Pancreas (tissue), 10 donors: ENCODE measurements at regions not wholly inside any gene's neighbourhood (a gene's known extent, or its start where the extent isn't known, plus 50 kb on each side); places are given as distances from the start of the nearest gene placed in this dataset.

ENCODE experiments used
- ATAC-seq, 4 donors: fragments of 200-7000 bp; cut with Tn5 transposase; one replicate each; pipeline versions ENCODE4 v1.8.0 to v1.9.1; 2020; ENCODE audit warnings: mild to moderate bottlenecking in 4 of 4, moderate library complexity in 4 of 4
- DNase-seq, 6 donors: peaks; one replicate each; pipeline ENCODE4 v3.0.0-alpha.2; 2020
- FAIRE-seq: peaks from 2 replicates; lab custom pipeline; 2012; peaks lifted over from hg19 to GRCh38; lab: Jason Lieb, UNC
- H3K27ac ChIP-seq, 4 donors: fragments of 200-600 bp; sonication (generic); 1 replicate in 3 of 4; 2 replicates in 1 of 4; pipeline versions ENCODE4 v1.5.0 to v1.8.0; 2020
- H3K27me3 ChIP-seq, 4 donors: fragments of 200-600 bp; one replicate each; pipeline ENCODE4 v1.8.0; 2021
- H3K36me3 ChIP-seq, 3 donors: fragments of 200-600 bp; sonication (generic) in 1 of 3; one replicate each; pipeline versions ENCODE4 v1.5.0 to v1.8.0; 2020 to 2021
- H3K4me1 ChIP-seq, 3 donors: fragments of 200-600 bp; one replicate each; pipeline ENCODE4 v1.8.0; 2021
- H3K4me3 ChIP-seq, 4 donors: fragments of 200-600 bp; sonication (generic) in 2 of 4; one replicate each; pipeline versions ENCODE4 v1.5.0 to v1.8.0; 2020 to 2021
- H3K9me3 ChIP-seq, 4 donors: fragments of 200-600 bp; one replicate each; pipeline ENCODE4 v1.8.0; 2021
- WGBS, 2 donors: extraction: QIAGEN DNeasy Blood & Tissue Kit; methylation state at CpG; one replicate each; pipeline ENCODE4 v1.1.7; 2013; 5-methylcytosine and 5-hydroxymethylcytosine counted together
- intact Hi-C, 3 donors: fragments of 100-400 bp; cut with DNase I; formaldehyde crosslinking; loops; one replicate each; pipeline versions ENCODE4 v1.11.1 to v1.14.2; 2022
- TF ChIP-seq, protein P1 (sequence below), 4 donors: fragments of 200-600 bp; sonication (generic) in 3 of 4; IDR thresholded peaks; one replicate each; pipeline versions ENCODE4 v1.5.0 to v1.8.0; 2021; ENCODE audit warnings: antibody characterized with exemption in 4 of 4
- donor health status: healthy with polysubstance abuse.
- donor health status: DM: no; HTN: no; CAD: no; lungs with moderate emphysema.
- donor health status: DM: no; HTN: no; CAD: no.
- donor health status: control.
- donor health status: control.
- donor health status: Bipolar disorder and iron deficiency.
- donor health status: DM: yes; HTN: yes; CAD: no.
- donor health status: DM: no; HTN: no; CAD: no.
- donor health status: DM: no; HTN: no; CAD: no.
- donor health status: DM: yes; HTN: yes; CAD: no.

DNA sequence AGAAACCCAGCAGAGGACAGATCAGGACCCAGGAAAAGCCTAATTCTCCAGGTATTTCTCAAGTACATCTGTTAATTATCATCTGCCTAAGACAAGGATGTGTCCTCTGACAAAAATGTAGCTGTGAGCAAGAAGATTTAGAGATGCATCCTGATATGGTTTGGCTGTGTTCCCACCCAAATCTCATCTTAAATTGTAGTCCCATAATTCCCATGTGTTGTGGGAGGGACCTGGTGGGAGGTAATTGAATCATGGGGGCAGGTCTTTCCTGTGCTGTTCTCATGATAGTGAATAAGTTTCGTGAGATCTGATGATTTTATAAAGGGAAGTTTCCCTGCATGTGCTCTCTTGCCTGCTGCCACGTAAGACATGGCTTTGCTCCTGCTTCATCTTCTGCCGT, 381.8 kb downstream of the BUD13 start:
- Histone ChIP-seq H3K9me3 (no peaks in the 10 kb centered on the region), H3K36me3 (no peaks in the 10 kb centered on the region), H3K27me3 (no peaks in the 10 kb centered on the region), H3K4me3 (no peak overlapping the region), H3K27ac (no peak overlapping the region), H3K4me1 (no peaks in the 10 kb centered on the region)
- DNase-seq: no peak
- TF ChIP-seq, protein P1, sequence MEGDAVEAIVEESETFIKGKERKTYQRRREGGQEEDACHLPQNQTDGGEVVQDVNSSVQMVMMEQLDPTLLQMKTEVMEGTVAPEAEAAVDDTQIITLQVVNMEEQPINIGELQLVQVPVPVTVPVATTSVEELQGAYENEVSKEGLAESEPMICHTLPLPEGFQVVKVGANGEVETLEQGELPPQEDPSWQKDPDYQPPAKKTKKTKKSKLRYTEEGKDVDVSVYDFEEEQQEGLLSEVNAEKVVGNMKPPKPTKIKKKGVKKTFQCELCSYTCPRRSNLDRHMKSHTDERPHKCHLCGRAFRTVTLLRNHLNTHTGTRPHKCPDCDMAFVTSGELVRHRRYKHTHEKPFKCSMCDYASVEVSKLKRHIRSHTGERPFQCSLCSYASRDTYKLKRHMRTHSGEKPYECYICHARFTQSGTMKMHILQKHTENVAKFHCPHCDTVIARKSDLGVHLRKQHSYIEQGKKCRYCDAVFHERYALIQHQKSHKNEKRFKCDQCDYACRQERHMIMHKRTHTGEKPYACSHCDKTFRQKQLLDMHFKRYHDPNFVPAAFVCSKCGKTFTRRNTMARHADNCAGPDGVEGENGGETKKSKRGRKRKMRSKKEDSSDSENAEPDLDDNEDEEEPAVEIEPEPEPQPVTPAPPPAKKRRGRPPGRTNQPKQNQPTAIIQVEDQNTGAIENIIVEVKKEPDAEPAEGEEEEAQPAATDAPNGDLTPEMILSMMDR (IDR thresholded peaks at IDR 0.05): no peak
- intact Hi-C loops: no loop called here
- FAIRE-seq: no peak
- no peak for ATAC-seq
- 44 to 53% methylated on average over 3 of the region's 3 CpGs for WGBS, 2 donors

DNA sequence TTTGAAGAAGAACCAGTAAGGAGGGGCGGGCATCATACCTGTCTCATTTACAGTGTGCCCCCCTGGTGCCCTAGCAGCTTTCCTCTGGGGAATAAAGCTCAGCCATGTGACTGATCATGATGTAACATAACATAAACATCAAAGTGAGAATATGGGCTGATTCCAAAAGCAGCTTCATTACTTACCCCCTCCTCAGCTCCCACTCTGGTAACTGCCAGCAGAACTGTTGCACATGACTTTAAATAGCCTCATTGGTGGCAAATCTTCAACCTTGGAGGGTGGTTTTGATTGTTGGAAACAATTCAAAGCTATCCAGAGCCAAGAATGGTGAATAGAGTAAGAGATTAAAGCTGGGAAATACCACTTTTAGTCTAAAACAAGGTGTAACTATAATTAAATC, 384.6 kb downstream of the BUD13 start:
- Histone ChIP-seq H3K27ac (no peak overlapping the region), H3K36me3 (no peaks in the 10 kb centered on the region), H3K27me3 (no peaks in the 10 kb centered on the region), H3K9me3 (no peaks in the 10 kb centered on the region), H3K4me1 (no peaks in the 10 kb centered on the region), H3K4me3 (no peak overlapping the region)
- 56 to 67% methylated on average over 1 of the region's 1 CpG for WGBS, 2 donors
- no peak for FAIRE-seq
- TF ChIP-seq, protein P1 (IDR thresholded peaks at IDR 0.05): no peak
- DNase-seq: no peak
- intact Hi-C loops: no loop called here
- ATAC-seq: no peak

DNA sequence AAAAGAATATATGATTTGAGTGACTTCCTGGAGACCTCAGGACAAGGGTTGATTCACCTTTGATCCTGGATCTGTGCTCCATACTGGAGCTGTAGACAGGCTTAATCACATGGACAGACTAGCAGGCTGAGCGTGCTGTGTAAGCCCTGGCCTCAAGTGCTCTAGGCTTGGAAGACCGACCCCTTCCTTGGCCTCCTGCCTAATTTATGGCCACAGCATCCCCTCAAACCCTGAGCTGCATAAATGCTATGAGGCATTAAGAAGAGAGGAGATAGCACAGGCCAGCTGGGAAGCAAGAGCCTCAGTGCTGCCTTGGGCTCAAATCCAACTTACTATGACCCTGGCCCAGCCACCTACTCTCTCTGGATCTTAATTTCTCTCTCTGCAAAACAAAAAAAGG, 385.1 kb downstream of the BUD13 start:
- 56 to 77% methylated on average over 2 of the region's 2 CpGs for WGBS, 2 donors
- H3K27me3 ChIP-seq: no peaks in the 10 kb centered on the region
- H3K9me3 ChIP-seq: no peaks in the 10 kb centered on the region
- H3K27ac ChIP-seq: no peak overlapping the region
- no peak for FAIRE-seq
- H3K4me1 ChIP-seq: no peaks in the 10 kb centered on the region
- intact Hi-C loops: no loop called here
- TF ChIP-seq, protein P1 (IDR thresholded peaks at IDR 0.05): no peak
- DNase-seq: no peak
- ATAC-seq: no peak
- no peak overlapping the region for H3K4me3 ChIP-seq
- H3K36me3 ChIP-seq: no peaks in the 10 kb centered on the region

DNA sequence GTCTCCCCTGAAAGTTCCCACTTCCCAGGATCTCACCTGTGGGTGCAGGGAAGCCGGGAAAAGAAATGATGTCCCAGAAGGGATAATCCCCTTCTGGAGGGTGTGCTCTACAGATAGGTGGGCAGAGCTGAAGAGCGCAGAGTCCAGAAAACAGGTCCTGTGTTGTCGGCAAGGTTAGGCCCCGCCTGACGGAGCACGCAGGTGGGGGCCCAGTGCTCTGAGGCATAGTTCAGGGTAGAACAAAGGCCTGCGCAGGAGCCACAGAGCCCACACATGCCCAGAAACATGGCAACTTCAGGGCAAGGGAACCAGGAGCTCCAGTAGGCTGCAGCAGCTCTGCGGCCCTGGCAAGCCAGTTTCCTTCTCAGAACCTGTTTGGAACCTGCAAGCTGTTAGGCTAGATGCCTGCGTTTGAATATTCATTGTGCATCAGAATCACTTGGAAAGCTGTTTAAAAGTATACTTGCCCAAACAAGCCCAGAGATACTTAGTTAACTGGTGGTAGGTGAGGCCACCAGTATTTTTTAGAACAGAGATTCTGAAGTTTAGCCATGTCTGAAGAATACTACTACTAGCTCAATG, 386.6 kb downstream of the BUD13 start:
- ATAC-seq: no peak
- TF ChIP-seq, protein P1 (IDR thresholded peaks at IDR 0.05): no peak
- FAIRE-seq: no peak

DNA sequence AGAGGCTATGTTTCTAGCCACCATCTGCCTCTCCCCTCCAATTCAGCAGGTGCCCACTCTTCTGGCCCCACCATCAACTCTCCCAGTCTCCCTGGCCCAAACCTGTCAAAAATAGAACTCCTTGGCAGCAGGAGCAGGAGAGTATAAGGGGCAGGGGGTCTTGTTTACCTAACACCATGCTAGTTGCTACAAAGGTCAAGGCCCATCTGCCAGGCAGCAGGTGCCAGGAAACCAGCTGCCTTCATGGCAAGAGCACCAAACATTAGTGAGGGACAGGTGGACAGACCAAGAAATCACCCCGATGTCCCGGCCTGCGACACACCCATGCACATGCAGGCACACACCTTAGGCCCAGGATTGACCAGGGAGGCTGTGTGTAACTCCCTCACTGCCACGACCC, 387.9 kb downstream of the BUD13 start:
- Histone ChIP-seq H3K4me1 (no peaks in the 10 kb centered on the region), H3K9me3 (no peaks in the 10 kb centered on the region), H3K27me3 (peaks cover 0 to 5% (median 0%) of the 10 kb centered on the region in 4 donors), H3K36me3 (no peaks in the 10 kb centered on the region), H3K27ac (no peak overlapping the region), H3K4me3 (no peak overlapping the region)
- ATAC-seq (no peak), FAIRE-seq (no peak), DNase-seq (no peak)
- TF ChIP-seq, protein P1 (IDR thresholded peaks at IDR 0.05): no peak
- intact Hi-C loops: no loop called here
- 73 to 83% methylated on average over 4 of the region's 4 CpGs for WGBS, 2 donors

More for the DNA sequence above, 386.6 kb downstream of the BUD13 start:
- H3K4me1 ChIP-seq: no peaks in the 10 kb centered on the region
- H3K27ac ChIP-seq: no peak overlapping the region
- WGBS, 2 donors: 89 to 90% methylated on average over 9 of the region's 9 CpGs
- H3K36me3 ChIP-seq: no peaks in the 10 kb centered on the region
- intact Hi-C loops: no loop called here
- no peaks in the 10 kb centered on the region for H3K9me3 ChIP-seq
- H3K4me3 ChIP-seq: no peak overlapping the region
- peaks cover 0 to 4% (median 0%) of the 10 kb centered on the region in 4 donors for H3K27me3 ChIP-seq
- no peak for DNase-seq
